Suppressor macrophage (primary cell): ENCODE measurements at regions not wholly inside any gene's neighbourhood (a gene's known extent, or its start where the extent isn't known, plus 50 kb on each side); places are given as distances from the start of the nearest gene placed in this dataset.

Source experiments
- DNase-seq, 4 experiments: peaks; one replicate each; pipeline ENCODE4 v3.0.0-alpha.2; 2020 to 2022

DNA sequence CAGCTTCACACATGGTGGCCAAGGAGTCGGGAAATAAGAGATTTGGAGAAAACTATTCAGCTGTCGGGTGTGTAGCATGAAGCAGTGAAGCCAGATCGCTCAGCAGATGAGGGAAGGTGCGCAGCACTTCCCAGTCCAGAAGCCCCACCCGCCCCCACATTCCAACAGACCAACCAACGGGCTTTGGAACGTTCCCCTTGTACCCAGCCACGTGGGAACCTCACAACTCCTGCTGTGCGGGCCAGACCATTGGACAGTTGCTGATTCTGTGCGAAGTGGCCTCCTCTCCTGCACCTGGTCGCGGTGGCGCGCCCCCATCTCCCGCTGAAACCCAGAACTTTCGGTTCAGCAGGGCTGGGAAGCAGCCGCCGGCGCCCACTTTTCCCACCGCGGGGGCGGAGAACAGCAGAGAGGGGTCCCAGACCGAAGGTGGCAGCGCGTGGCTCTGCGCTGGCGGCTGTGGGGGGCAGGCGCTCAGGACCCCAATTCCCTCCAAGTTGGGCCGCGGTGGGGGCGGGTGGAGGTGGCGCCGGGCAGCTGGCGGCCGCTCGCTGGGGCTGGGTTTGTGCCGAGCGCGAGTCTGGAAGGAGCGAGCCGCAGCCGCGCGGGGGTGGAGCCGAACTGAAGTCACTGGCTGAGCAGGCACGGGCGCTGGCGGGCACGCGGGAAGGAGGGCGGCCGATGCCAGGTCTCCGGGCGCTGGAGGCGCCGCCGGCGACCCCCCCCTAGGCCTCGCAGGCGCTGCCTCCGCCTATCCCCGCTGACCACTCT lies 1301.5 kb upstream of the SORCS1 start:
- peak; percentile 7 to 77 (median 45) for DNase-seq

DNA sequence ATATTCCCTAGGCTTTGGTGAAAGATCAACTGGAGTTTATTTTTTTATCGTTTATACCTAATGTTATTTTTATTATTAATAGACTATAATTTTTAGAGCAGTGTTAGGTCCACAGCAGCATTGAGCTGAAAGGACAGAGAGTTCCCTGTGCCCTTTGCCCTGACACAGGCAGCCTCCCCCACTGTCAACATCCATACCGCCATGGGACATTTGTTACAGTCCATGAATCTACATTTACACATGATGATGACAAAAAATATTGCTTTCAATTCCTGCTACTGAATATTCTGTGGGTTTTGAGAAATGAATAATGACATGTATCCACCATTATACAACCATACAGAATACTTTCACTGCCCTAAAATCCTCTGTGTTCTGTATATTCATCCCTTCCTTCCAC lies 1297.5 kb upstream of the SORCS1 start:
- peak in 3 of 4 experiments; percentile 1 to 9 (median 2) for DNase-seq

DNA sequence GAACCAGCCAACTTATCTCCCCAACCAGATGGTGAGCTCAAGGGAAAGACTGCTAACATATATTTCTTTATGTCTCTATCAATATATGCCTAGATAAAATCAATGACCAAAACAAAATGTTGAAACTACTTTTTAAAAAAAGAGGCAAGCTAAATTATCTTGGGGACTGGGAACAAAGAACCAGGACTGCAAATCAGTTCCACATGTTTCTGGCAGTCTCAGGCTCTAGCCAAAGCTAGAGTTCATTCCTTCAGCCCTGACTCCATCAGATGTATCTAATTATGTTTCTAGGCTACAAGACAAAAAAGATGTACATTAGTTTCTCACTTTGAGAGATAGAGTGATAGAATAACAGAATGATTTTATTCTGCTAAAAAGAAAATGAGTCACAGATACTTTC lies 1290.3 kb upstream of the SORCS1 start:
- no peak for DNase-seq

GRCh38 chr10:108454224-108454623 lies 1289.7 kb upstream of the SORCS1 start:
- no peak for DNase-seq

GRCh38 chr10:108453166-108453565 lies 1288.7 kb upstream of the SORCS1 start:
- no peak for DNase-seq

GRCh38 chr10:108452533-108452932 lies 1288.0 kb upstream of the SORCS1 start:
- no peak for DNase-seq

DNA sequence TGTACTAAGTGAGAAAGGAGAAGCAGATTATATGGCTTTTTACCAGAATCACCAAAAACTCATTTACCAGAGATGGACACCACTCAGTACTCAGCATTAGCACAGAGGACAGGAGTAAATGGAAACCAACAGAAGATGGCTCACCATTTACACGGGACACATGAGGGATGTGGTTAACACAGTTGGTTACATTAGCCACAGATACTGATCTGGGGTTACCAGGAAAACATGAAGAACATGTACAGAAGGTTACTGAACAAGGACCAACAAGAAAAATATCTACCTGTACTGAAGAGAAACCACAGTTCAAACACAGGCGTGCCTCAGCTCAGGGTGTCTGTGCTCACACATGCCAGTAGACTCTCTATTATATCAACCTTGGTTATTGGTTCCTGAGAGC lies 1285.8 kb upstream of the SORCS1 start:
- no peak for DNase-seq

GRCh38 chr10:108445746-108446145 lies 1281.2 kb upstream of the SORCS1 start:
- DNase-seq, result no peak

DNA sequence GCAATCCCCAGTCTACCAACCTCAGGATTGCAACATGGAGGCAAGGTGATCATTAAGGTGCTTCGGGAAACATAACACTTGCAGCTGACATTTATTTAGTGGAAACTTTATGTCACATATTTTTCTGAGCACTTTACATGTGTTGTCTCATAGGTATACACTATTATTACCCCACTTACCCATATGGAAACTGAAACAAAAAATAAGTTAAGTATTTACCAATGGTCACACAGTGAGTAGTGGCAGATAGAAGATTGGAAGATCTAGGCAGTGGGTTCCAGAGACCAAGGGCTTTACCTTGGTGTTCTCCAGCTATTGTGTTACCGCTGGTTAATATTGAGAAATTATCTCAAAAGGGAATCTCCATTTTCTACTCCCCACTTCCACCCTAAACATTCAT lies 1279.1 kb upstream of the SORCS1 start:
- no peak for DNase-seq

DNA sequence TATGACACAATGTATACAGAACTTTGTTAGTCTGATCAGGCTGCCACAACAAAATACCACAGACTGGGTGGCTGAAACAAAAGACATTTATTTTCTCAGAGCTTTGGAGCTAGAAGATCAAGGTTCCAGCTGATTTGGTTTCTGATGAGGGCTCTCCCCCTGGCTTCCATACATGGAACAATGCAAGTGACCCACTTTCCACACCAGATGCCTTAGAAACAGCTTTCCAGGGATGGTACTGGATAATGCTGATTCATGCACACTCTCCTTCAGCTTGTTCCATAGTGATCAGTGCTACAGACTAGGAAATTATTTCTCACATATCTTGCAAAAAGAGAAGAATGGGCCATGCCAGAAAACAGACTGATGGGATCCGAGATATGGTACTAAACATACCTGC lies 1274.9 kb upstream of the SORCS1 start:
- DNase-seq, result no peak

- DNase-seq, result no peak
Observed at GRCh38 chr10:108436096-108436495, 1271.6 kb upstream of the SORCS1 start.

GRCh38 chr10:108434559-108435252 lies 1270.2 kb upstream of the SORCS1 start:
- no peak for DNase-seq

DNA sequence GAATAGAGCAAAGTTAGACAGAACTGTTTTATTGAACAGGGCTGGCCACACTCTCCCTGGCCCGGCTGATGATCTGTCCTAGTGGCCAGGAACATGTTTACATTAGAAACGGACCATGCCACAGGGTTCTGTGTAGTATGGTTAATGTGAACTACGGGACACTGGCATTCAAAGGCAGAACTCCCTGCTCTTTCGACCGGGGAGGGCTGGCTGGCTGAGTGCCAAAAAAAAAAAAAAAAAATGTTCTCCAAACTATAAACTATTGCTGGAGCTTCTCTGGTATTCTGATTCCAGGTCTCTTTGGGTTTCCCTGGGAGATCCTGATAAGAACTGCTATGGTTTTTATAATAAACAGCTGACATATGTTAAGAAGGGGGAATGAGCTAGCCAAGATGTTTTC lies 1262.6 kb upstream of the SORCS1 start:
- peak; percentile 6 to 28 (median 19) for DNase-seq

DNA sequence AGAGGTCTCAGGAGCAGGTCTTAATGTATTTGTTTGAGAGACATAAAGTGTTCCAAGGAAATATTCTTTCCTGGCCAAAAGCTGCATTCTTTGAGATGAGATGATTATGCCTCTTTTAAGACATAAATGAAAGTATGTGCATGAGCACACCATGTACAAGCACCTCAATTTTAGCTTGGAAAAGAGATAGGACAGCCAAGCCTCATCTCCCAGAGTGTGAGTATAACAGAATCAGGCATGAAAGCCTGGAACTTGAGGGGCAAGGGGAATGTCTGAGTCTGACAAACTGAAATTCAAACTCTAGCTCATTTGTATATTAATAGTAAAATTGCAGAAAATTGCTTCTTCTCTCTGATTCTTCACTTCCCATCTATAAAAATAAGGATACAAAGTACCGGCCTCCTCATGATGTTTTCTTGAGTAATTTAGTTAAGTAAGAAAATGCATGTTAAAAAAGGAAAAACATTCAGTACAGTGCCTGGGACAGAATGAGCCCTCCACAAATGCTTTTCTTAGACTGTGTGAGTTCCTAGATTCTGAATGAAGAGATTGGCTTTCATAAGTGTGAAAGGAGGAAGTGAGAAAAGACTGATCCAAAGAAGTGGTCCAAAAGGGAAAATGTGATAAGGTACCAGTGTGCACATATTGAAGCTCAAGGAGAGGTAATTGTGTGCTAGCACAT lies 1260.9 kb upstream of the SORCS1 start:
- peak in 1 of 4 experiments; percentile 5 for DNase-seq

- DNase-seq, result no peak
Observed at GRCh38 chr10:108424656-108425055, 1260.2 kb upstream of the SORCS1 start.

DNA sequence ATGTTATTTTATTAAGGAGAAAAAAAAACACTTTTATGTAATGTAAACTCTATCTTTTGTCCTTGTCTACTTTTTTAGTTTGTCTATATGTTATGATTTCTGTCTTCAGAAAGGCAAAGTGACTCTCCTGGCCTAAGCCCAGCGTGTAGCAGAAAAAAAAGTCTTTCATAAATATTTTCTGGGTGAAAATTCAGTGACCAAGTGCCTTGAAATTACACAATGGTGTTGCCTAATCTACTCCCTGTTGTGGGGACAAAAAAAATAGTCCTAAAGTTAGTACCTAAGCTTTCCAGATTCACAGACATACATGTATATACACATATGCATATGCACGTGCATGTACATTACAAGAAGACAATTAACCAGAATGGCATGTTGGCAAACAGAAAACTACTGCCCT lies 1257.8 kb upstream of the SORCS1 start:
- peak in 3 of 4 experiments; percentile 22 to 44 (median 30) for DNase-seq

GRCh38 chr10:108421266-108421665 lies 1256.8 kb upstream of the SORCS1 start:
- peak; percentile 69 to 82 (median 79) for DNase-seq

DNA sequence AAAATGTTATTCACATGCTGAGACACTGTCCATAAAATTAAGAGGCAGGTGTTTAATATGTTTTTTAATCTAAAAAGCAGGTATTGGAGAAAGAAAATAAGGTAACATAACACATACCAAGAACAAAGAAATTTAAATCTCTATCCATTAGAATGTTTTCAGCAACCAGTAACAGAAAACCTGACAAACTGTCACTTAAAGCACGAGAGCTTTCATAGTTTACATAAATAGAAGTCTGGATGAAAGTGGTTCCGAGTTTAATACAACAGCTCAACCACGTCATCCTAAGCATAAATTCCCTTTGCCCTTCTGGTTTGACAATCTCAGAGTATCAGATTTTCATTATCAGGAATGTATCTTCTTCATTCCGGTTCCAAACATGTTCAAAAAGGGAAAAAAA lies 1249.4 kb upstream of the SORCS1 start:
- DNase-seq, result no peak

DNA sequence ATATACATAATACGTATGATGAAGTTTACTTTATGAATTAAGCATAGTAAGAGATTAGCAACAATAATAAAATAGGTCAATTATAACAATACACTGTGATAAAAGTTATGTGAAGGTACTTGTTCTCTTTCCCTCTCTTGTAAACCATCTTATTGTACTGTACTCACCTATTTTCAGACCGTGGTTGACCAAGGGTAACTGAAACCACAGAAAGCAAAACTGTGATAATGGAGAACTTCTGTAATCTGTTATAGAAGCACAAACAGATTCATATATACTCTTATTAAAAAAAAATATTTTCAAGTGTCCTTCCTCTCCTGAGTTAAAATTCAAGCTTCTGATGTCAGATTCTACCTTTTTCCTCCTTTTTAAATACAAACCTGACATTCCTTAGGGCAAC lies 1247.8 kb upstream of the SORCS1 start:
- no peak for DNase-seq

- DNase-seq, result peak in 1 of 4 experiments; percentile 13
Observed at GRCh38 chr10:108411894-108412293, 1247.4 kb upstream of the SORCS1 start.

DNA sequence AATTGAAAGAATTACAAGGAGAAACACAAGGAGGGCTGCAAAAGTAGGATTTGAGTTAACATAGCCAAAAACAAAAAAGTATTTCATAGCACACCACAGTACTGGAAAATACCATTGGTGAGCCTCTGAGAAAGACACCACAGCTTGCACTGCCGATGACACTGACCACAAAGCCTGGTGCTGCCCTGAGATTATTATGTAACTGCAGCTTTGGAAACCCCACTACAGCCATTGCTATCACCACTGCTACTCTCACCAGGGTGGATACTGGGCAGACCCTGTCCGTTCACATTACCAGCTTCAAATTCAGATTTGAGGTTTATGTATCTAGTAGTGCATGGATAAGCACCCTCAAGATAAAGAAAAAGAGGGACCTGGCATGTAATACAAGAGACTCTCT lies 1246.7 kb upstream of the SORCS1 start:
- DNase-seq, result peak in 3 of 4 experiments; percentile 2 to 35 (median 31)

GRCh38 chr10:108410236-108410635 lies 1245.7 kb upstream of the SORCS1 start:
- DNase-seq, result peak; percentile 52 to 84 (median 73)

DNA sequence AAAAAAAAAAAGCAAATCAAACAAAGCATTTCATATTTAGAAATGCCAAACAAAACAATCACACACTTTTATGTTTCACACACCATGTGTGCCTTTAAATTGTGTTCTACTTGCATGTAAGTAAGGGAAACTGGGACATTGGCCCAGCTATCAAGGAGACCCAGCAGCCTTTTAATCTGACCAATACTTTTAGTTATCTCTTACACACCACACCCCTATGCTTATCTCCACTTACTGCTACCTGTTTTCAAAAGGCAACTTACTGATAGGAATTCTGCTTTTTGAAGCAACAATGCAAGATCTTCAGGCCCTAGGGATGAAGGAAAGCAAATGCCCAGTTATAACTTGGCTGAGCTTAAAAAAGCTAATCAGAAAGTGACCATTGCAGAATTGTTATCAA lies 1244.8 kb upstream of the SORCS1 start:
- no peak for DNase-seq

DNA sequence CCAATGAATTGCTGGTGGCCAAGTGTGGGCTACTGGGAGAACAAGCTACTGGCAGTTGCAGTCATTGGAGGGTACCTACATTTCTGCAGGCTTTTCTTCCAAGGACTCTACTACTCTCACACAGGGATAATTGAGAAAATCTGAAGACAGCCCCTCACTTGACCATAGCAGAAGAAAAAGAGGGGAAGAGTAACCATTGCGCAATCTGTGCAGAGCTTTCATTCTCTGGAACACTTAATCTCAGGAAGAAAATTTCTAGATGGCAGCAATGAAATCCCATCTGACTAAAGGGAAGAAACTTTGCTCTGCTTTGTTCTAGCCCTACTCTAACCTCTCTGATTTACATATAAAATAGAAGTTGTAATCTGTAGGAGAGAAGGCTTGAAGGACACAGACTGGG lies 1239.6 kb upstream of the SORCS1 start:
- DNase-seq, result peak in 2 of 4 experiments; percentile 11 to 37
